Activated T-cell treated with anti-CD3 and anti-CD28 coated beads, Interleukin-2, amount 50 U/mL, for 72 hours (primary cell): ENCODE measurements at regions not wholly inside any gene's neighbourhood (a gene's known extent, or its start where the extent isn't known, plus 50 kb on each side); places are given as distances from the start of the nearest gene placed in this dataset.

Experiments
- ATAC-seq, 2 donors: fragments of 150-1000 bp; cut with Tn5 transposase; replicated peaks in 1 of 2; 2 replicates each; pipeline ENCODE4 v1.10.0; 2021; ENCODE audit warnings: moderate library complexity in 2 of 2, mild to moderate bottlenecking in 1 of 2
- DNase-seq, 2 donors: peaks; one replicate each; pipeline ENCODE4 v3.0.0; 2021 to 2022; ENCODE audit warnings: mixed read lengths in 1 of 2
- H3K27ac Mint-ChIP-seq: one replicate; pipeline ENCODE4 v1.8.0; 2022; ENCODE audit warnings: mild to moderate bottlenecking, moderate library complexity, mixed read lengths
- H3K27me3 Mint-ChIP-seq: one replicate; pipeline ENCODE4 v1.8.0; 2022; ENCODE audit warnings: low read depth, mixed read lengths
- H3K36me3 Mint-ChIP-seq, 2 donors: one replicate each; pipeline ENCODE4 v1.8.0; 2022; ENCODE audit warnings: mixed read lengths in 2 of 2, mild to moderate bottlenecking in 1 of 2; ENCODE audit not compliant: insufficient read depth in 2 of 2
- H3K4me1 Mint-ChIP-seq: one replicate; pipeline ENCODE4 v1.8.0; 2022; ENCODE audit warnings: low read depth, mixed read lengths
- H3K4me3 Mint-ChIP-seq, 2 donors: one replicate each; pipeline ENCODE4 v1.8.0; 2022; ENCODE audit warnings: mild to moderate bottlenecking in 2 of 2, mixed read lengths in 2 of 2, moderate library complexity in 2 of 2
- H3K9me3 Mint-ChIP-seq, 2 donors: one replicate each; pipeline ENCODE4 v1.8.0; 2022; ENCODE audit warnings: mixed read lengths in 2 of 2

DNA sequence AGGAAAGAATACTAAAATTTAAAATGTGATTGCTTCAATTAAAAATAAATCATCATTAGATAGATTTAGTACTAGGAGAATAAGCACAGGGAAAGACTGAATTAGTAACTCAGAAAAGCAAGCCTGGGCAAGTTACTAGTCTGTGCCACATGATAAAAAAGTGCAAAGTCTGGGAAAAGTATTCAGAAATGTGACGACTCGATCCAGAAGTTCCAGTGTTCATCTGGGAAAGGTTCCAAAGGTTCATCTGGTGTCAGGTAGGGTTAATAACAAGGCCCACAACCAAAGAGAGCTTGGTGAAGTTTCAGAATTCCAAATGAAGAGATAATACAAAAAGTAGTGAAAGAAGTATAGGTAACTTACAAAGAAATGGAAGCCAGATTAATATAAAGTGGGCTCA is 78.3 kb upstream of the ARSJ start:
- no peaks in the 10 kb centered on the region for H3K4me1 Mint-ChIP-seq
- DNase-seq (no peak), ATAC-seq (no peak)
- H3K4me3 Mint-ChIP-seq = no peak overlapping the region
- peaks cover 0 to 2% of the 10 kb centered on the region in 2 donors for H3K36me3 Mint-ChIP-seq
- H3K9me3 Mint-ChIP-seq = peaks cover 0 to 5% of the 10 kb centered on the region in 2 donors
- H3K27ac Mint-ChIP-seq = no peak overlapping the region
- no peaks in the 10 kb centered on the region for H3K27me3 Mint-ChIP-seq

DNA sequence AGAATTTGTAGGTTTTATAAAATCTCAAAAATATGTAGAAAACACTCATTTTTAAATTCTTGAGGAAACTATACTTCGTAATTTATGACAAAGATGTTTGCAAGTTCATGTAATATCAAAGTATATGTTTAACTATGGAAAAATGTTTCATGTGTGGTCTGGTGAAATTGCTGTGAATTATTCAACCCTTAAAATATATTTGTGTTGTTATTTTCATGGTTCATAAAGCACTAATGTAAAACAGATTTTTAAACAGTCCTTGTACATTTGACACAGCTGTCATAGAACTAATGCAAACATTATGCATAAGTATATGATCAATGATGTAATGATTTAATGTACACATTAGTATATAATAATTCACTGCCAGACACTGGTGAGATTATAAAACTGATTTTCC is 83.1 kb upstream of the ARSJ start:
- Mint-ChIP-seq H3K9me3 (no peaks in the 10 kb centered on the region), H3K27me3 (no peaks in the 10 kb centered on the region)

GRCh38 chr4:114072781-114073180 is 93.3 kb upstream of the ARSJ start:
- Mint-ChIP-seq H3K4me1 (no peaks in the 10 kb centered on the region), H3K4me3 (no peak overlapping the region), H3K27me3 (no peaks in the 10 kb centered on the region), H3K9me3 (peaks cover 0 to 1% of the 10 kb centered on the region in 2 donors), H3K36me3 (peaks cover 0 to 2% of the 10 kb centered on the region in 2 donors), H3K27ac (no peak overlapping the region)
- DNase-seq = no peak
- ATAC-seq = no peak

More for the DNA sequence above, 83.1 kb upstream of the ARSJ start:
- H3K36me3 Mint-ChIP-seq = no peaks in the 10 kb centered on the region
- no peak for DNase-seq
- no peak overlapping the region for H3K27ac Mint-ChIP-seq
- H3K4me1 Mint-ChIP-seq = no peaks in the 10 kb centered on the region
- no peak for ATAC-seq
- H3K4me3 Mint-ChIP-seq = no peak overlapping the region

GRCh38 chr4:114076899-114077570 is 97.6 kb upstream of the ARSJ start:
- DNase-seq = no peak
- no peaks in the 10 kb centered on the region for H3K27me3 Mint-ChIP-seq
- peaks cover 3 to 7% of the 10 kb centered on the region in 2 donors for H3K9me3 Mint-ChIP-seq
- no peak overlapping the region for H3K4me3 Mint-ChIP-seq
- no peak for ATAC-seq
- H3K4me1 Mint-ChIP-seq = no peaks in the 10 kb centered on the region
- H3K27ac Mint-ChIP-seq = no peak overlapping the region
- H3K36me3 Mint-ChIP-seq = peaks cover 0 to 1% of the 10 kb centered on the region in 2 donors

GRCh38 chr4:114077610-114078009 is 98.2 kb upstream of the ARSJ start:
- Mint-ChIP-seq H3K36me3 (peaks cover 0 to 1% of the 10 kb centered on the region in 2 donors), H3K27ac (no peak overlapping the region), H3K27me3 (peaks cover 1% of the 10 kb centered on the region), H3K4me3 (no peak overlapping the region), H3K4me1 (no peaks in the 10 kb centered on the region), H3K9me3 (peaks cover 3 to 7% of the 10 kb centered on the region in 2 donors)
- ATAC-seq (no peak), DNase-seq (no peak)

GRCh38 chr4:114078636-114079035 is 99.2 kb upstream of the ARSJ start:
- Mint-ChIP-seq H3K27me3 (peaks cover 8% of the 10 kb centered on the region), H3K9me3 (peaks cover 3 to 7% of the 10 kb centered on the region in 2 donors)

GRCh38 chr4:114081783-114082182 is 102.3 kb upstream of the ARSJ start:
- H3K4me1 Mint-ChIP-seq = no peaks in the 10 kb centered on the region
- no peak overlapping the region for H3K27ac Mint-ChIP-seq
- H3K36me3 Mint-ChIP-seq = peaks cover 0 to 1% of the 10 kb centered on the region in 2 donors
- ATAC-seq (no peak), DNase-seq (no peak)
- peaks cover 3 to 7% of the 10 kb centered on the region in 2 donors for H3K9me3 Mint-ChIP-seq
- no peak overlapping the region for H3K4me3 Mint-ChIP-seq
- H3K27me3 Mint-ChIP-seq = peaks cover 8% of the 10 kb centered on the region

More at GRCh38 chr4:114078636-114079035, 99.2 kb upstream of the ARSJ start:
- no peak overlapping the region for H3K4me3 Mint-ChIP-seq
- H3K4me1 Mint-ChIP-seq = no peaks in the 10 kb centered on the region
- DNase-seq = no peak
- H3K27ac Mint-ChIP-seq = no peak overlapping the region
- ATAC-seq = no peak
- peaks cover 0 to 1% of the 10 kb centered on the region in 2 donors for H3K36me3 Mint-ChIP-seq

GRCh38 chr4:114082348-114082747 is 102.9 kb upstream of the ARSJ start:
- Mint-ChIP-seq H3K27me3 (peaks cover 8% of the 10 kb centered on the region), H3K27ac (no peak overlapping the region), H3K9me3 (peaks cover 3 to 7% of the 10 kb centered on the region in 2 donors), H3K36me3 (peaks cover 0 to 1% of the 10 kb centered on the region in 2 donors), H3K4me1 (no peaks in the 10 kb centered on the region), H3K4me3 (no peak overlapping the region)
- DNase-seq (no peak), ATAC-seq (no peak)

GRCh38 chr4:114085611-114086345 is 106.3 kb upstream of the ARSJ start:
- no peak overlapping the region for H3K27ac Mint-ChIP-seq

GRCh38 chr4:114087596-114088230 is 108.3 kb upstream of the ARSJ start:
- no peak overlapping the region for H3K27ac Mint-ChIP-seq
- H3K36me3 Mint-ChIP-seq = peaks cover 0 to 2% of the 10 kb centered on the region in 2 donors

More at GRCh38 chr4:114085611-114086345, 106.3 kb upstream of the ARSJ start:
- Mint-ChIP-seq H3K4me3 (no peak overlapping the region), H3K27me3 (peaks cover 16% of the 10 kb centered on the region), H3K9me3 (peaks cover 0 to 2% of the 10 kb centered on the region in 2 donors), H3K36me3 (peaks cover 0 to 2% of the 10 kb centered on the region in 2 donors), H3K4me1 (no peaks in the 10 kb centered on the region)
- DNase-seq (no peak), ATAC-seq (no peak)

GRCh38 chr4:114088481-114088880 is 109.0 kb upstream of the ARSJ start:
- peaks cover 0 to 2% of the 10 kb centered on the region in 2 donors for H3K9me3 Mint-ChIP-seq
- H3K4me3 Mint-ChIP-seq = no peak overlapping the region
- DNase-seq (no peak), ATAC-seq (no peak)
- H3K36me3 Mint-ChIP-seq = peaks cover 0 to 2% of the 10 kb centered on the region in 2 donors
- H3K4me1 Mint-ChIP-seq = no peaks in the 10 kb centered on the region
- no peak overlapping the region for H3K27ac Mint-ChIP-seq
- peaks cover 7% of the 10 kb centered on the region for H3K27me3 Mint-ChIP-seq

More at GRCh38 chr4:114087596-114088230, 108.3 kb upstream of the ARSJ start:
- H3K4me1 Mint-ChIP-seq = no peaks in the 10 kb centered on the region
- peaks cover 0 to 2% of the 10 kb centered on the region in 2 donors for H3K9me3 Mint-ChIP-seq
- DNase-seq = no peak
- H3K27me3 Mint-ChIP-seq = peaks cover 13% of the 10 kb centered on the region
- H3K4me3 Mint-ChIP-seq = no peak overlapping the region
- no peak for ATAC-seq

- Mint-ChIP-seq H3K4me1 (no peaks in the 10 kb centered on the region), H3K4me3 (no peak overlapping the region)
Measured at GRCh38 chr4:114091546-114091945, 112.1 kb upstream of the ARSJ start.

DNA sequence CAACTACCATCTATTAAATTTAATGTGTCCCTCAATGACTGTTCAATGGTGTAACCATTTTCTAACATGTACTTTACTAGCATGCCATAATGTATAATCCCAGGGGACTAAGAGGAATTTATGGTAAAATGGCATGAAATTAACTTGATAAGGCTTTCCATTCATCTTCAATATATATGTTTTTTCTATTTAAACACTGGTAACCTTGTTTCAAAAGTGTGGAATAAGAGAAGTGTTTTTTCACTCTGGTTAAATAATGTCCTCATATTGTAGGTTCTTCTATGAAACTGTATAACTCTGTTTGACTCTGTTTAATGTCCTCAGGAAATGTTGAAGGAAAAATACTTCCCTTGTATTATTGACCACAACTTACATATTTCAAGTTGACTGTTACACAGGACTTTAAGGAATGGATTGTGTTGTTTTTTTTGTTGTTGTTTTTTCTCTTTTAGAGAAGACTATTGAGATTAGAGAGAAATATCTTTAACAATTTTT is 113.8 kb upstream of the ARSJ start:
- Mint-ChIP-seq H3K9me3 (peaks cover 0 to 2% of the 10 kb centered on the region in 2 donors), H3K27me3 (peaks cover 6% of the 10 kb centered on the region), H3K4me3 (no peak overlapping the region), H3K27ac (no peak overlapping the region), H3K36me3 (peaks cover 0 to 2% of the 10 kb centered on the region in 2 donors), H3K4me1 (no peaks in the 10 kb centered on the region)
- DNase-seq (no peak), ATAC-seq (no peak)

More at GRCh38 chr4:114091546-114091945, 112.1 kb upstream of the ARSJ start:
- Mint-ChIP-seq H3K36me3 (peaks cover 0 to 2% of the 10 kb centered on the region in 2 donors), H3K27ac (no peak overlapping the region), H3K9me3 (peaks cover 0 to 2% of the 10 kb centered on the region in 2 donors), H3K27me3 (peaks cover 7% of the 10 kb centered on the region)
- ATAC-seq = no peak
- no peak for DNase-seq
